Stimulated activated CD8-positive, alpha-beta memory T cell treated with anti-CD3 and anti-CD28 coated beads, Interleukin-7, amount 100 ng/mL, for 4 hours (primary cell): ENCODE measurements at regions not wholly inside any gene's neighbourhood (a gene's known extent, or its start where the extent isn't known, plus 50 kb on each side); places are given as distances from the start of the nearest gene placed in this dataset.
"Not testable (repeated sequence)": the region's sequence is repeated elsewhere in the genome, so short reads cannot be mapped to it uniquely, and the experiment has no call there.

Experiments used
- DNase-seq, 2 donors: peaks; one replicate each; pipeline ENCODE4 v3.0.0-alpha.2; 2020; ENCODE audit warnings: low read depth in 2 of 2

DNA sequence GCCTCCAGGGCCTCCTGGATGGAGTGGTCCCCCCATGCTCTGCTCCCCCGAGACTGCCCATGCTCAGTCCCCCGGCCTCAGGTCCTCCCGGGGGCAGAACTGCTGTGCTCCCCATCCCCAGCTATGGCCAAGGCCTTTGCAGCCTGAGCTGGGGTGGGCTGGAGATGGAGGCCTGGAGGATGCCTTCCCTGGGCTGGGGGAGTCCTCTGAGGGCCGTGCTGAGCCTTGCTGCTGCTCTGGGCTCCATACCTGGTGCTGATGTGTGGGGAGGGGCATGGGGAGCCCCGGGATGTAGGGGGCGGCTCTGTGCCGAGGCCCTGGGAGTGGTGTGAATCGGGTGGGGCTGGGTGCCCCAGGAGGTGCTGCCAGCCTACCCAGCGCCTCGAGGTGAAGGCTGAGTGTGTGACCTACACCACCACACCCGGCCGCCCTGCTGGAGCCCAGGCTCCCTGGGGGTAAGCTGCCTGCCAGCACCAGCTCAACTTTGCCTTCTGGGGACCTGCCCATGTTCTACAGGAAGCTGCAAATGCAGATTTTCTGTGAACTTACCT, 109.5 kb downstream of the UNCX start:
- DNase-seq: no peak

- DNase-seq: no peak
Observed at GRCh38 chr7:1343551-1343950, 110.9 kb downstream of the UNCX start.

DNA sequence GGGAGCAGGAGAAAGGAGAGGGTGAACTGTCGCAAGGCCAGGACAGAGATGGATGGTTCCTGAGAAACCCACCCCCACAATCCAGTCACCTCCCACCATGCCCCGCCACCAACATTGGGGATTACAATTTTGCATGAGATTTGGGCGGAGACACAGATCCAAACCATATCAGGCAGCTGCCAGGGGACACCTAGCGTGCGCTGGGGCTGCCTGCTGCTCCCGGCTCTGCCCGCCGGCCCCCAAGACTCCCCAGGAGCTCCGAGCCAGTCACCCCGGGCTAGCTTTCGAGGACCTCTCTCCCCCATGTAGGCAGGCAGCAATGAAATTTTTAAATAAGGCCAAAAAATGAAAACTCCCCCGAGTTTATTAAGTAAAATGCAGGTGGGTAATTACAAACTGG, 111.7 kb downstream of the UNCX start:
- DNase-seq: no peak

DNA sequence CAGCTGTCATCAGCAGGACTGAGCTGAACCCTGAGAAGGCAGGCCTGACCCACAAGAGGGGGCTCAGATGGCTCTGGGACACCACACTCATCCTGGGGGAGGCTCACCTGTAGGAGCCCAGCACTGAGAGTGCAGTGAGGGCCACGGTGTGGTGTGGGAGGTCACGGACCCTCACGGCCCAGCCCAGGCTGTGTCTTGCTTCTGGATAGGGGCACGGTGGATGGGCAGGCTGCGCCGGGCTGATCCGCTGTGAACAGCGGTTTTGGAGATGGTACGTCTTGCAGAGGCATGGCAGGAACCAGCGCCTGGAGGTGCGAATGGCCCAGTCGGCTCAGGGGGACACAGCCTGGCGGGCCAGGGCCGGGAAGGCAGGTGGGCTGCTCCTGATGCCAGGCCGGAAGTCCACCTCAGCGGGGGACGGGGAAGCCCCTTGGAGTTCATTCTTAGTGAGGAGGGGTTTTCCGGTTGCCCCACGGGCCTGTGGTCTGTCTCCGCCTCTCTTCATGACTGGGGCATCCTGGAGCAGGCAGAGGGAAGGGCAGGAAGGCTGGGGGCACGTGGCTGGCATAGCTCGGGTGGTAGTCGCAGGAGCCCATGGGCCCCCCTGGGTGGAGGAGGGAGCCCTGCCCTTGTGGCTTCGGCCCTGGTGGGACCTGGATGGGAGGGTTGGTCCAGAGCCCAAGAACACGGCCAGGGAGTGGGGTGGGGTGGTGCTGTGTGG, 112.5 kb downstream of the UNCX start:
- DNase-seq: no peak

DNA sequence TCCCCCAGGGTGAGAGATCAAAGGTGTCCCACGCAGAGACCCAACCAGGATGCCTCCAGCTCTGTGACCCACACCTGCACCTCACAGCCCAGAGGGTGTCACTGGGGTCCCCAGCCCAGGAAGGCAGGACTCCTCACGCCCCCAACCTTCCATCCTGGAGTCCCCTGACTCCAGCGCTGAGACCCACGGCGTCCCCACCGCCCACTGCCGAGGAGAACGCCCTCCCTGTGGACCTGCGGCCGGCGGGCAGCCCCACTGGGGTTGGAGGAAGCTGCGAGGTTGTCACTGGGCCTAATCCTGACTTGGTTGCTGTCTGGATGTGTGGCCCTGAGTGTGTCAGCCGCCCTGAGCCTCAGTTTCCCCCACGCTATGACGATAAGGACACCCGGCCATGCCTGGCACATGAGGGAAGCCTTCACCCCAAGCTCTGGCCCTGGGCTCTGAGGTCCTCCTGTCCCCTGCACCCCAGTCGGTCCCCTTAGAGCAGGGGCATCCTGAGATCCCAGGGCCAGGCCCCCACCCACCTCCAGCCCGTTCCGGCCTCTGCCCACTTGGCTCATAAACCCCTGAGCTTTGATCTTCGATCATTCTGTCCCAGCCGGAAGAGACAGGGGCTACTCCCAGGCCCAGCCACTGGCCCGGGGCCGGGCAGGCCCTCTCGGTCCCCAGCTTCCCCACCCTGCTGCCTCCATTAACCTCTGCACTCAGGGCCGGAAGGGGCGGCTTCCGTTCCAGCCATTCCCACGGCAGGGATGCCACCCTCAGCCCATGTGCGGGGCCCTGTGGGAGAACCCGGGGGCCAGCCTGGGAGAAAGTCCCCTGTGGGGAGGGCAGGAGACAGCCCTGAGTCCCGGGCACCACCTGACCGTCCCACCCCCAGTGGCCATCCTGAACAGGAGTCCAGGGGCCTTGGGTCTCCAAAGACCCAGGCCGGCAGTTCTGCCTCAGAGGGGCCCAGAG, 113.2 kb downstream of the MICALL2 start:
- no peak for DNase-seq

DNA sequence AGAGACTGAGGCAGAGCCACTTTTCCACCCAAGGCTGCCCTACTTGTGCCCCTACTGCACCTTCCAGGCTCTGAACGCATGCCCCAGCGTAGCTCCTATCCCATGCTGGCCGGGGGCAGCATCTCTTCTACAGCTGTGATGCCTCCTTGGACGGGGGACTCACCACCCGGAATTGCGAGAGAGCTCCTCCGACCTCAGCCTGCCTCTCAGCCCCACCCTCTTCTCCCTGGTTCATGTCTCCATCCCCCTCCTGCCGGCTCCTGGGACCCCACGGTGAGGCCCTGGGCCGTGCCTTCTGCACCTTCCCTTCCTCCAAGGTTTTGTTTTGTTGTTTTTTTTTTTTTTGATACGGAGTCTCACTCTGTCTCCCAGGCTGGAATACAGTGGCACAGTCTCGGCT, 112.4 kb downstream of the MICALL2 start:
- no peak for DNase-seq

DNA sequence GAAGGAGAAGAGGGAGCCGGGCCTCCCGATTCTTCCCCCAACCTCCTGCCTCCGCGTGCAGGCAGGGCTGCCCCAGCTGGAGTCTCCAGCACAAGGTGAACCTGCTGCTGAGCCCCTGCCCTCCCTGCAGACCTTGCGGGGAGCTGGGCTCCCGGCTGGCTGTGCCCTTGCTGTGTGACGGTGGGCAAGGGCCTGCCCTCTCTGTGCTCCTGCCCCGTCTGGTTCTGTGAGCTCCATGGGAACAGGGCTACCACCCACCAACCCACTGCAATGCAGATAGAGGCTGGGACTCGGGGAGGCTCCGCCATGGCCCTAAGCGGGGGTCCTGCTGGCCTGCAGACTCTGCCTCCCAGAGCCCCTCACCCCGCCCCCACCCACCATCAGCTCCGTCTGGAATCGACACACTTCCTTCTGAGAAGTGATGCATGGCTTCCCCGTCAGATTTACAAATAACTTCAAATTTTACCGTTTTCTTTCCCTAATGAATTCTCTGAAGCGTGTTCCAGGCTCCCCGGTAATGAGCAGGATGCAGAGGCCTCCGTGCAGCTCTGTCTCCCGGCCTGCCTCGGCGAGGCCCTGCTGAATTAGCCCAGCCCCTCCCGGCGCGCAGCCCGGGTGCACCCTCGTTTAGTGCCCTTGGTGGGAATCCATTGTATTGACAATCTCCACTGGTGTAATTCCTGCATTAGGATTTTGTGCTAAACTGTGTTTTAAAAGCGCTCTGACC, 111.0 kb downstream of the MICALL2 start:
- DNase-seq: no peak

DNA sequence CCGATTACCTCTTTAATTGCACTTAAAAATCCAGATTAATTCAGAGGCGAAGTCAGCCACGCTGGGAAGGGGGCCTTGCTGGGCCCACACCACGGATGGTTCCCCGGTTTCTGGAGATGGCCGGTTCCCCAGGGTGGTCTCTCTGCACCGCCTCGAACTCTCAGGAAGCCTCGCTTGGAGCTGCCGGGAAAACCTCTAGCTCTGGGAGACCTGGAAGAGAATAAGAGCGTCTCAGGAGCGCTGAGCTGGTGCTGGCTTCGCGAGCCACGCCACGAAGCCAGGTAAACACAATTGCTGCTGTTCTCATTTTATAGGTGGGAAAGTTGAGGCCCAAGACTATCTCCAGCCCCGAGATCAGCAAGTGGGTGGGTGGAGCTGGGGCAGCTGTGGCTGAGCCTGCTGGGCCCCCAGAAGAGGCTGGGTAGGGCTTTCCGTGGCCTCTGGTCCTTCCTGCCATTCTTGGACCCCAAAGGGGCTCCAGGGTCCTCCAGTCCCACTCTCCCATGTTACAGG, 110.4 kb downstream of the MICALL2 start:
- DNase-seq: no peak

DNA sequence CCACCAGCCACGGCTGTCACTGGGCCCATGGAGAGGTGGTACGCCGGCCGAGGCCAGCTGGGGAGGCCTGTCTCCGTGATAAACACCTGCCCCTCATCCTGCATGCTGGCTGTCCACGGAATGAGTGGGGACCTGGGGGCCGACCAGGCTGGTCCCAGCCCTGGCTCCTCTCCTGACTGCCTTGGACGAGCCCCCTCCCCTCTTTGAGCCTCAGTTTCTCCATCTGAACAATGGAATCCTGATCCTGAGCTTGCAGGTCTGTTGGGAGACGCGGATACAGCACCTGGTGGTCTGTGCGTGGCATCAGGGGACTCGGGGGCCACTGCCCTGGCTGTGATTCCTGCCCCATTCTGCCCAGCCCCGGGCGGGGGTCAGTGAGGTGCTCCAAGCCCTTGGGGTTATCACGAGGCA, 109.9 kb downstream of the MICALL2 start:
- no peak for DNase-seq

DNA sequence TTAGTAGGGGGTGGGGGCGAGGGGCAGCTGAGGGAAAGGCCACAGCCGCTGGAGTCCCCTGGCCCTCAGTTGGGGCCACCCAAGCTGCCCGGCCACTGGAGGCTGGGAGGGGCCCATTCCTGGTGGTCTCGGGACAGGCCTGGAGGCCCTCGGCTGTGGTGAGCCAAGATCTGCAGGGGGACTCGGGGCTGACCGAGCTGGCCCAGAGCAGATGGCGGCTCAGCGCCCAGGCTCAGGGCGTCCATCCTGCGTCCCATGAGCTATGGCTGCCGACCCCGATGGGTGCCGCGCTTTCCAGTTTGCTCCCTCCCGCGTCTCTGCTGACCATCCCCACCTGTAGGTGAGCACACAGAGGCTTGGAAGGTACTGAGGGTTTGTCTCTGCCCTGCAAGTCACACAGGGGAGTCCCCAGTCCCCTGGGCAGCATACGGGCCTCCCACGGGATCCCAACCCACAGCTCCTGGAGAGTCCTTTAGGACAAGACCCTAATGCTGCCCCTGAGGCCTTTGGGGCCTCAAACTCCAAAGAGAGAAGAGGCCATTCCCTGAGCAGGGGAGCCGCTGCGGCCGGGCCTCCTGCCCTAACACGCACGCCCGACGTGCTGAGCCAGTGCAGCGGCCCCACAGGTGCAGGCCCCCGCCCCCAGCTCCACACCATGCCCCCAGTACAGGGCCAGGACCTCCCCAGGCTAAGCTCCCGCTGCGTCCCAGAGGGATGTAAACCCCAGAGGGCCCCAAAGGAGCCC, 107.2 kb downstream of the MICALL2 start:
- DNase-seq: no peak

DNA sequence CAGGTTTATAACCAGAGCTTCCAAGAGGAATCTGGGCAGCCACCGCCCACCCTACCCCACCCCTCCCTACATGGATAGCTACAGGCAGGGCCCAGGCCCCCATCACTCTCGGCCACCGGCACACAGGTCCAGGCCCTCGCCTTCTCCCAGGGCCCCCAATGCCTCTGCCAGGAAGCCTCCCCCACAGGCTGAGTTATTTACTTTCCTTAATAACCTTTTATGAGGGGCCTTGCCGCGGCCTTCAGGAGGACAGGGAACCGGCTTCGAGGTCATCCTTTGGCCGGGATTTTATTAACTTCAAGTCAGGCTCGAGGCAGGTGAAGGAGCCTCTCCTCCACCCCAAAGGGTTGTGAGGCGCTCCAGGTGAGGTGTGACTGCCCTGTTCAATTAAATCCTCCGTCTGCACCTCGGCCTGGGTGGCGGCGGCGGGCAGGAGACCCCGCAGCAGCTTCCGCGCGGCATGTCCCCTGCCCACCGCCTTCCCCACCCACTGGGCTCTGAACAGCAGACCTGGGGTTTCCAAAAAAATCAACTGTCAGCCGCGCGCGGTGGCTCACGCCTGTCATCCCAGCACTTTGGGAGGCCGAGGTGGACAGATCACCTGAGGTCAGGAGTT, 106.5 kb downstream of the MICALL2 start:
- DNase-seq: no peak

- no peak for DNase-seq
Observed at GRCh38 chr7:1354661-1355567, 104.4 kb downstream of the MICALL2 start.

- no peak for DNase-seq
Observed at GRCh38 chr7:1355568-1356340, 103.5 kb downstream of the MICALL2 start.

DNA sequence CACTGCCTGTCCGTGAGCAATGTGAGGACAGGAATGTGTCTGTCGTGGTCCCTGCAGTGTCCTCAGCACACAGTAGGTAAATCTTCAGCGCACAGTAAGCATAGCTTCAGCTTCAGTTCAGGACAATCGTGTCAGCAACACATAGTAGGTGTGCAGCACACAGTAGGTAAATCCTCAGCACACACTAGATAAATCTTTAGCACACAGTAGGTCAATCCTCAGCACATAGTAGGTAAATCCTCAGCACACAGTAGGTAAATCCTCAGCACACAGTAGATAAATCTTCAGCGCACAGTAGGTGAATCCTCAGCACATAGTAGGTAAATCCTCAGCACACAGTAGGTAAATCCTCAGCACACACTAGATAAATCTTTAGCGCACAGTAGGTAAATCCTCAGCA, 102.4 kb downstream of the MICALL2 start:
- not testable (repeated sequence) for DNase-seq

GRCh38 chr7:1357260-1357600, 102.0 kb downstream of the MICALL2 start:
- DNase-seq: not testable (repeated sequence)

DNA sequence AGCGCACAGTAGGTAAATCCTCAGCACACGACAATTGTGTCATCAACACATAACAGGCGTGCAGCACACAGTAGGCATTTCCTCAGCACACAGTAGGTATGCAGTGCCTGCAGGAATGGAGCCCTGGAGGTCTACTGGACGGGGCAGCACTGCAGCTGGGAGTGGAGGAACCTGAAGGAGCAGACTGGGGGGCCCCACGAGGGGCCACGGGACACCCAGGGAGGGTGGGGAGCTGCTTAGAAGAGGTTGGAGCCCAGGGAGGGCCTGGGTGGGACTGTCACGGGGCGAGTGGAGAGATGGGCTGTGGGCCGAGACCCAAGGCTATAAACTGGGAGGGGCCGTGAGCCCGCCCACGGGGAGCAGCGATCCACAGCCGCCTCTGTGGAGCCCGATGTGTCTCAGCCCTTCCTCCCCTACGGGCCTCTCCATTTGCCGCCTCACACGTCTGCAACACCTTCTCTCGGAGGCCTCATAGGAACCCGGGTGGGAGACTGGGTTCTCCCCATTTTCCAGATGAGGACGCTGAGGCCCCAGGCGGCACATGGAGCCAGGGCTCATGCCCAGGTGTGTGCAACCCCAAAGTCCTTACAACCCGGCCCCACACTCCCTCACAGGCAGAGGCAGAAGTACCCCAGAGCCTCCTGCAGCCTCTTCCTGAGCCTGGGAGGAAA, 101.5 kb downstream of the MICALL2 start:
- DNase-seq: no peak

DNA sequence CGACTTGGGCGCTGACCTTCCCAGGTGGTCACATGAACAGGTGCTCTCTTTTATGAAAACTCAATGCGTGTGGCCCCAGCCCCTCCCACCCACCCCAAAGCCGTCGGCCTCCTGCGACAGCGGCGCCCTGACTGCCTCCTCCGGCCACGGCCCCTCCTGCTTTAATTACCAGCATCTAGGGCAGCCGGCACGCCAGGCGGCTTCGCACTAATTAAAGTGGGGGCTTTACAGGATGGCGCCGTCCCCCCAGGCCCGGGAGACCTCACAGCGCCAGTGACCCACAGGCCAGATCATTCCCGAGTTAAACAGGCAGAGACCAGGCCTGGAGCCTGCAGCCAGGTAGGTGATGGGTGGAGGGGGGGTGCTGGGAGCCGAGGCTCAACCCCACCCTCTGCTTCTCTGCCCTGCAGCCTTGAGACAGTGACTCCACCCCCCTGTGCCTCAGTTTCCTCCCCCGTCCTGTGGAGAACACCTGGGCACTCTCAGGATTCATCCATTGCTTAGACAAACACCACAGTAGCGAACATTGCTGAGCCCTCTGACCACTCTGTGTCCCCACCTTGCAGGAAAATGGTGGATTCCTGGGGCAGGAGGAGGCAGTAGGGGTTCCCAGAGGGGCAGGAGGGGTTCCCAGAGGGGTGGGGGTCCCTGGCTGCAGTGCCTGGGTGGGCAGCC, 100.8 kb downstream of the MICALL2 start:
- no peak for DNase-seq

- no peak for DNase-seq
Observed at GRCh38 chr7:1359051-1359400, 100.2 kb downstream of the MICALL2 start.
